ENCODE measurements at regions not wholly inside any gene's neighbourhood (a gene's known extent, or its start where the extent isn't known, plus 50 kb on each side); places are given as distances from the start of the nearest gene placed in this dataset.

DNA sequence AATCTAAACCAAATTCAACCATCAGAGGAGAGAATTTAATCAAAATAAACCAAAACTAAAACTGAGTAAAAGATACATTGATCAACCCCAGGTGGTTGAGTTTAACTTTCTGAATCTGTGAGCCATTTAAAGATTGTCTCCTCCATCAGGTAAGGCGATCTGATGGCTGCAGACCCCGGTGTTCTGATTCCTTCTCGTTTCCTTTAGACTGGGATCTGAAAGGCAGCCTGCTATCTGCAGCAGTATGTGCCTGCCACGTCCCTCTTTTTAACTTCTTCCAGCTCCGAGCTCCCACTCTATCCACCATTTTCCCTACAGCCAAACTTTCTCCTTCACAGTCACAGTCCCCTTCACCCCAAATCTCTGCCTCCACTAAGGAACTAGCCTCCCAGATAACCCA lies 66.1 kb upstream of the ARHGAP32 start:
- Histone ChIP-seq H3K4me2 (ENCODE audit: low read depth, low read length, poor library complexity, severe bottlenecking) (no peak overlapping the region), H3K9ac (ENCODE audit: low read depth, low read length, poor library complexity, severe bottlenecking) (no peak overlapping the region), H3K36me3 (ENCODE audit: insufficient read depth, low read length) (no peaks in the 10 kb centered on the region), H4K20me1 (ENCODE audit: insufficient read depth, low read length, poor library complexity, severe bottlenecking) (no peaks in the 10 kb centered on the region), H3F3A (ENCODE audit: low read depth) (no peaks in the 10 kb centered on the region), H3K27me3 (ENCODE audit: insufficient read depth, low read length, poor library complexity, severe bottlenecking) (no peaks in the 10 kb centered on the region), H3K79me2 (ENCODE audit: insufficient read depth, low read length) (peaks cover 92% of the 10 kb centered on the region), H3K4me3 (ENCODE audit: low read length, poor library complexity, severe bottlenecking) (no peak overlapping the region), H3K4me1 (ENCODE audit: insufficient read depth, low read length, poor library complexity, severe bottlenecking) (peaks cover 40% of the 10 kb centered on the region), H3K9me2 (replicated peaks; ENCODE audit: low read depth, low read length) (no peaks in the 10 kb centered on the region), H2AFZ (ENCODE audit: low read length) (no peak overlapping the region), H3K9me3 (ENCODE audit: insufficient read depth, low read depth, low read length) (no peaks in the 10 kb centered on the region)
- TF ChIP-seq, protein P1, sequence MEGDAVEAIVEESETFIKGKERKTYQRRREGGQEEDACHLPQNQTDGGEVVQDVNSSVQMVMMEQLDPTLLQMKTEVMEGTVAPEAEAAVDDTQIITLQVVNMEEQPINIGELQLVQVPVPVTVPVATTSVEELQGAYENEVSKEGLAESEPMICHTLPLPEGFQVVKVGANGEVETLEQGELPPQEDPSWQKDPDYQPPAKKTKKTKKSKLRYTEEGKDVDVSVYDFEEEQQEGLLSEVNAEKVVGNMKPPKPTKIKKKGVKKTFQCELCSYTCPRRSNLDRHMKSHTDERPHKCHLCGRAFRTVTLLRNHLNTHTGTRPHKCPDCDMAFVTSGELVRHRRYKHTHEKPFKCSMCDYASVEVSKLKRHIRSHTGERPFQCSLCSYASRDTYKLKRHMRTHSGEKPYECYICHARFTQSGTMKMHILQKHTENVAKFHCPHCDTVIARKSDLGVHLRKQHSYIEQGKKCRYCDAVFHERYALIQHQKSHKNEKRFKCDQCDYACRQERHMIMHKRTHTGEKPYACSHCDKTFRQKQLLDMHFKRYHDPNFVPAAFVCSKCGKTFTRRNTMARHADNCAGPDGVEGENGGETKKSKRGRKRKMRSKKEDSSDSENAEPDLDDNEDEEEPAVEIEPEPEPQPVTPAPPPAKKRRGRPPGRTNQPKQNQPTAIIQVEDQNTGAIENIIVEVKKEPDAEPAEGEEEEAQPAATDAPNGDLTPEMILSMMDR (conservative IDR thresholded peaks at IDR 0.05; ENCODE audit: low read length) = no peak
- no peak for TF ChIP-seq EZH2phosphoT487 (IDR thresholded peaks at IDR 0.05; ENCODE audit: borderline replicate concordance)

DNA sequence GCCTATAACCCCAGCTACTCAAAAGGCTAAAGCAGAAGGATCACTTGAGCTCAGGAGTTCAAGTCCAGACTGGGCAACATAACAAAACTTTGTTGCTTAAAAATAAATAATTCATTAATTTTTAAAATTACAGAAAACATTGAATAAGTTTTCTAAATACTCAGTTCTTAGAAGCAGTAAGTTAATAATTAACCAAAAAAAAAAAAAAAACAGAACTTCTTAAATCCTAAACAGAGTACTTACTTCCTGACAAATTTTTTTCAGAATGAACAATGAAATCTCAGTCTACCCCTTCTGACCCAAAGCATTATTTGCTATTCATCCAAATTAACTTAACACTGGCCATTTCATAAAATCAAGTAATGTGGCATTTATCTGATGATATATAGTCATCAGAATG lies 65.4 kb upstream of the ARHGAP32 start:
- Histone ChIP-seq H3K4me3 (ENCODE audit: low read length, poor library complexity, severe bottlenecking) (no peak overlapping the region), H4K20me1 (ENCODE audit: insufficient read depth, low read length, poor library complexity, severe bottlenecking) (no peaks in the 10 kb centered on the region), H3K4me1 (ENCODE audit: insufficient read depth, low read length, poor library complexity, severe bottlenecking) (peaks cover 47% of the 10 kb centered on the region), H3K9me2 (replicated peaks; ENCODE audit: low read depth, low read length) (no peaks in the 10 kb centered on the region), H3K27me3 (ENCODE audit: insufficient read depth, low read length, poor library complexity, severe bottlenecking) (no peaks in the 10 kb centered on the region), H3K4me2 (ENCODE audit: low read depth, low read length, poor library complexity, severe bottlenecking) (no peak overlapping the region), H3K9ac (ENCODE audit: low read depth, low read length, poor library complexity, severe bottlenecking) (no peak overlapping the region), H3K9me3 (ENCODE audit: insufficient read depth, low read depth, low read length) (no peaks in the 10 kb centered on the region), H3K79me2 (ENCODE audit: insufficient read depth, low read length) (peaks cover 91% of the 10 kb centered on the region), H2AFZ (ENCODE audit: low read length) (no peak overlapping the region), H3F3A (ENCODE audit: low read depth) (no peaks in the 10 kb centered on the region), H3K36me3 (ENCODE audit: insufficient read depth, low read length) (no peaks in the 10 kb centered on the region)
- TF ChIP-seq, protein P1 (conservative IDR thresholded peaks at IDR 0.05; ENCODE audit: low read length) = no peak
- TF ChIP-seq EZH2phosphoT487 (IDR thresholded peaks at IDR 0.05; ENCODE audit: borderline replicate concordance) = no peak

DNA sequence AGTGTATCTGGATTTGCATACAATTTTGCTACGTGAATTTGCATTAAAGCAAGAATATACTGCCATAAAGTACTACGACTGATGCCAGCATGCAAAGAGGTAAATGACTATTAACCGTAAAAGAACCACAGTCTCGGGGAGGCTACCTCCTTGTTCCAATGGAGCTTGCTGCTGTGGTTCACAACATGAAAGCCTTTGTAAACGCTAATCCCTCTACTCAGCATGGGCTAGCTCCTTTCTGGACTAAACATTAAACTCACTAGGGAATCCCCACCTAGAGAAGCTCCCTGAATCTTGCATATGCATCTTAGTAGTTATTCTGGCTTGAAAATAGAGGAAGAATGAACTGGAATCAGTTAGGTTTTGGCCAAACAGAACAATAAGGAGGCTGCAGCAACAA lies 60.5 kb upstream of the ARHGAP32 start:
- no peak overlapping the region for H3K4me3 ChIP-seq (ENCODE audit: low read length, poor library complexity, severe bottlenecking)
- no peak overlapping the region for H3K9ac ChIP-seq (ENCODE audit: low read depth, low read length, poor library complexity, severe bottlenecking)
- H3K36me3 ChIP-seq (ENCODE audit: insufficient read depth, low read length) = no peaks in the 10 kb centered on the region
- no peaks in the 10 kb centered on the region for H4K20me1 ChIP-seq (ENCODE audit: insufficient read depth, low read length, poor library complexity, severe bottlenecking)
- H3K4me2 ChIP-seq (ENCODE audit: low read depth, low read length, poor library complexity, severe bottlenecking) = peak overlapping the region; percentile 11
- peaks cover 56% of the 10 kb centered on the region for H3K4me1 ChIP-seq (ENCODE audit: insufficient read depth, low read length, poor library complexity, severe bottlenecking)
- no peaks in the 10 kb centered on the region for H3K9me2 ChIP-seq (replicated peaks; ENCODE audit: low read depth, low read length)
- no peaks in the 10 kb centered on the region for H3K9me3 ChIP-seq (ENCODE audit: insufficient read depth, low read depth, low read length)
- 0 out of 2 replicates have a peak, but pooled peaks cover under 1% of the 10 kb centered on the region for H3F3A ChIP-seq (ENCODE audit: low read depth)
- peaks cover 91% of the 10 kb centered on the region for H3K79me2 ChIP-seq (ENCODE audit: insufficient read depth, low read length)
- no peaks in the 10 kb centered on the region for H3K27me3 ChIP-seq (ENCODE audit: insufficient read depth, low read length, poor library complexity, severe bottlenecking)
- TF ChIP-seq EZH2phosphoT487 (IDR thresholded peaks at IDR 0.05; ENCODE audit: borderline replicate concordance) = no peak
- TF ChIP-seq, protein P1 (conservative IDR thresholded peaks at IDR 0.05; ENCODE audit: low read length) = no peak
- no peak overlapping the region for H2AFZ ChIP-seq (ENCODE audit: low read length)
